WTC11 (cell line): ENCODE measurements at regions not wholly inside any gene's neighbourhood (a gene's known extent, or its start where the extent isn't known, plus 50 kb on each side); places are given as distances from the start of the nearest gene placed in this dataset.

Experiments used
- ATAC-seq: fragments of 200-7000 bp; cut with Tn5 transposase; 2 replicates; pipeline ENCODE4 v1.10.0; 2021; ENCODE audit warnings: mild to moderate bottlenecking, moderate library complexity
- CTCF ChIA-PET: fragments of 300-600 bp; sonication (Branson Sonifier 250); formaldehyde crosslinking; loops from one replicate; lab custom pipeline; 2021; ENCODE audit warnings: antibody characterized with exemption; lab: Charles Lee
- POLR2A ChIA-PET: fragments of 350-600 bp; sonication (Branson Sonifier 250); formaldehyde crosslinking; loops from one replicate; lab custom pipeline; 2021; ENCODE audit warnings: antibody characterized with exemption; lab: Charles Lee
- DNase-seq: peaks from one replicate; pipeline ENCODE4 v3.0.0; 2021; ENCODE audit warnings: low spot score
- H3K27ac Mint-ChIP-seq: 2 replicates; pipeline ENCODE4 v1.8.0; 2021; ENCODE audit warnings: mixed read lengths
- H3K27me3 Mint-ChIP-seq: 2 replicates; pipeline ENCODE4 v1.8.0; 2021; ENCODE audit warnings: low read depth, mild to moderate bottlenecking, moderate library complexity, mixed read lengths
- H3K36me3 Mint-ChIP-seq: 2 replicates; pipeline ENCODE4 v1.8.0; 2021; ENCODE audit warnings: mixed read lengths
- H3K4me1 Mint-ChIP-seq: 2 replicates; pipeline ENCODE4 v1.8.0; 2022; ENCODE audit warnings: mixed read lengths
- H3K4me3 Mint-ChIP-seq: 2 replicates; pipeline ENCODE4 v1.8.0; 2021; ENCODE audit warnings: mild to moderate bottlenecking, moderate library complexity, mixed read lengths
- H3K9me3 Mint-ChIP-seq: 2 replicates; pipeline ENCODE4 v1.8.0; 2021; ENCODE audit warnings: mixed read lengths
- ATF1 ChIP-seq: sonication (generic); formaldehyde crosslinking; IDR thresholded peaks from 2 replicates; pipeline ENCODE4 v1.8.1; 2023; ENCODE audit warnings: mild to moderate bottlenecking, moderate library complexity, missing genetic modification reagents
- CDX4 ChIP-seq: fragments of 250-450 bp; sonication (Bioruptor Pico); IDR thresholded peaks from 2 replicates; pipeline ENCODE4 v1.9.0; 2021; ENCODE audit warnings: moderate library complexity, mild to moderate bottlenecking, inconsistent platforms, borderline replicate concordance
- CREM ChIP-seq: sonication (generic); formaldehyde crosslinking; IDR thresholded peaks from 2 replicates; pipeline ENCODE4 v1.8.1; 2022; ENCODE audit warnings: mild to moderate bottlenecking, missing genetic modification reagents, moderate library complexity
- CTCF ChIP-seq: fragments of 200-600 bp; IDR thresholded peaks from 2 replicates; pipeline ENCODE4 v1.8.0; 2022; ENCODE audit warnings: antibody characterized with exemption
- E2F1 ChIP-seq: sonication (generic); formaldehyde crosslinking; IDR thresholded peaks from 2 replicates; pipeline ENCODE4 v1.8.0; 2022; ENCODE audit warnings: mild to moderate bottlenecking, missing genetic modification reagents
- MYBL2 ChIP-seq: sonication (generic); formaldehyde crosslinking; IDR thresholded peaks from 2 replicates; pipeline ENCODE4 v1.8.1; 2023; ENCODE audit warnings: mild to moderate bottlenecking, moderate library complexity, missing genetic modification reagents
- SMAD4 ChIP-seq: sonication (generic); formaldehyde crosslinking; IDR thresholded peaks from 2 replicates; pipeline ENCODE4 v1.8.0; 2022; ENCODE audit warnings: mild to moderate bottlenecking, missing genetic modification reagents
- SP1 ChIP-seq: sonication (generic); formaldehyde crosslinking; conservative IDR thresholded peaks from 2 replicates; pipeline ENCODE4 v1.8.1; 2022; ENCODE audit warnings: missing genetic modification reagents
- TCF7 ChIP-seq: sonication (generic); formaldehyde crosslinking; IDR thresholded peaks from 2 replicates; pipeline ENCODE4 v1.8.0; 2022; ENCODE audit warnings: mild to moderate bottlenecking, low read depth, missing genetic modification reagents, moderate library complexity
- TEAD4 ChIP-seq: sonication (generic); formaldehyde crosslinking; IDR thresholded peaks from 2 replicates; pipeline ENCODE4 v1.8.0; 2022; ENCODE audit warnings: mild to moderate bottlenecking, missing genetic modification reagents
- TP53 ChIP-seq: sonication (generic); formaldehyde crosslinking; IDR thresholded peaks from 2 replicates; pipeline ENCODE4 v1.8.1; 2023; ENCODE audit warnings: mild to moderate bottlenecking, missing genetic modification reagents
- USF1 ChIP-seq: sonication (generic); formaldehyde crosslinking; IDR thresholded peaks from 2 replicates; pipeline ENCODE4 v1.8.0; 2022; ENCODE audit warnings: mild to moderate bottlenecking, missing genetic modification reagents
- ZBTB43 ChIP-seq: sonication (generic); formaldehyde crosslinking; IDR thresholded peaks from 2 replicates; pipeline ENCODE4 v1.8.1; 2023; ENCODE audit warnings: mild to moderate bottlenecking, missing genetic modification reagents
- ZMAT4 ChIP-seq: fragments of 250-450 bp; sonication (Bioruptor Pico); IDR thresholded peaks from 2 replicates; pipeline ENCODE4 v1.9.0; 2021; ENCODE audit warnings: mild to moderate bottlenecking
- ZNF512 ChIP-seq: sonication (generic); formaldehyde crosslinking; IDR thresholded peaks from 2 replicates; pipeline ENCODE4 v1.8.1; 2022; ENCODE audit warnings: missing genetic modification reagents, borderline replicate concordance

GRCh38 chr2:228699400-228699799 is 517.9 kb upstream of the SPHKAP start (continued):
- TF ChIP-seq ZNF512 (CRISPR knock-in tag) = no peak
- TF ChIP-seq E2F1 (CRISPR knock-in tag) = no peak

GRCh38 chr2:228698963-228699362 is 517.5 kb upstream of the SPHKAP start:
- no peak for TF ChIP-seq CDX4 (CRISPR knock-in tag)
- no peak for TF ChIP-seq MYBL2 (CRISPR knock-in tag)
- no peak for TF ChIP-seq USF1
- TF ChIP-seq ZMAT4 (CRISPR knock-in tag) = no peak
- no peak for TF ChIP-seq ZBTB43 (CRISPR knock-in tag)
- TF ChIP-seq CREM = no peak
- TF ChIP-seq, all 79 proteins: peak for 0
- ATAC-seq (no peak), DNase-seq (no peak)
- CTCF ChIA-PET = interaction anchor here (1.3 to 1.9 kb wide), 5 partner anchors 10 to 575 kb away, joined by 3 to 9 read pairs (median 4); no protein-coding TSS in a partner anchor
- Mint-ChIP-seq H3K36me3 (no peaks in the 10 kb centered on the region), H3K27me3 (no peaks in the 10 kb centered on the region), H3K27ac (no peak overlapping the region), H3K4me3 (no peak overlapping the region), H3K4me1 (no peaks in the 10 kb centered on the region), H3K9me3 (peaks cover 13% of the 10 kb centered on the region; the same call in 1 of the 2 replicates)
- POLR2A ChIA-PET = no interaction called here

GRCh38 chr2:228697456-228697855 is 516.0 kb upstream of the SPHKAP start:
- H3K4me1 Mint-ChIP-seq = no peaks in the 10 kb centered on the region
- CTCF ChIA-PET = no interaction called here
- no peaks in the 10 kb centered on the region for H3K27me3 Mint-ChIP-seq
- TF ChIP-seq CDX4 (CRISPR knock-in tag) (no peak), TP53 (CRISPR knock-in tag) (no peak), SP1 (CRISPR knock-in tag) (no peak), TEAD4 (CRISPR knock-in tag) (no peak), SMAD4 (CRISPR knock-in tag) (no peak), CTCF (no peak), TCF7 (CRISPR knock-in tag) (no peak), ATF1 (CRISPR knock-in tag) (no peak)
- H3K9me3 Mint-ChIP-seq = peaks cover 13% of the 10 kb centered on the region; the same call in 1 of the 2 replicates
- no peak overlapping the region for H3K4me3 Mint-ChIP-seq
- DNase-seq (no peak), ATAC-seq (no peak)
- no peak overlapping the region for H3K27ac Mint-ChIP-seq
- POLR2A ChIA-PET = no interaction called here
- H3K36me3 Mint-ChIP-seq = no peaks in the 10 kb centered on the region
